AG04449 (cell line): ENCODE measurements at regions not wholly inside any gene's neighbourhood (a gene's known extent, or its start where the extent isn't known, plus 50 kb on each side); places are given as distances from the start of the nearest gene placed in this dataset.

Source experiments
- CTCF ChIA-PET: fragments of 350-600 bp; formaldehyde crosslinking; extraction: SDS; loops from one replicate; lab custom pipeline; 2021; ENCODE audit warnings: antibody characterized with exemption; lab: Yijun Ruan, JAX
- POLR2A ChIA-PET: fragments of 400-600, 350-600 bp; formaldehyde crosslinking; extraction: SDS; loops from one replicate; lab custom pipeline; 2020; ENCODE audit warnings: antibody characterized with exemption, inconsistent platforms; lab: Yijun Ruan, JAX
- DNase-seq: peaks from one replicate; pipeline ENCODE4 v3.0.0-alpha.2; 2010; ENCODE audit warnings: low read depth, low spot score
- H3K4me3 ChIP-seq: 2 replicates; pipeline ENCODE4 v1.5.1; 2011; ENCODE audit warnings: low read depth, mild to moderate bottlenecking, control low read depth, low read length
- TF ChIP-seq, protein P1 (sequence below): IDR thresholded peaks from one replicate; pipeline ENCODE4 v1.5.1; 2011; ENCODE audit warnings: mild to moderate bottlenecking, moderate library complexity, low read length, control low read depth, inconsistent platforms; ENCODE audit not compliant: insufficient read depth; ENCODE audit errors: missing control alignments

- no peak overlapping the region for H3K4me3 ChIP-seq
- ChIA-PET CTCF (no interaction called here), POLR2A (no interaction called here)
- DNase-seq = no peak
- TF ChIP-seq, protein P1, sequence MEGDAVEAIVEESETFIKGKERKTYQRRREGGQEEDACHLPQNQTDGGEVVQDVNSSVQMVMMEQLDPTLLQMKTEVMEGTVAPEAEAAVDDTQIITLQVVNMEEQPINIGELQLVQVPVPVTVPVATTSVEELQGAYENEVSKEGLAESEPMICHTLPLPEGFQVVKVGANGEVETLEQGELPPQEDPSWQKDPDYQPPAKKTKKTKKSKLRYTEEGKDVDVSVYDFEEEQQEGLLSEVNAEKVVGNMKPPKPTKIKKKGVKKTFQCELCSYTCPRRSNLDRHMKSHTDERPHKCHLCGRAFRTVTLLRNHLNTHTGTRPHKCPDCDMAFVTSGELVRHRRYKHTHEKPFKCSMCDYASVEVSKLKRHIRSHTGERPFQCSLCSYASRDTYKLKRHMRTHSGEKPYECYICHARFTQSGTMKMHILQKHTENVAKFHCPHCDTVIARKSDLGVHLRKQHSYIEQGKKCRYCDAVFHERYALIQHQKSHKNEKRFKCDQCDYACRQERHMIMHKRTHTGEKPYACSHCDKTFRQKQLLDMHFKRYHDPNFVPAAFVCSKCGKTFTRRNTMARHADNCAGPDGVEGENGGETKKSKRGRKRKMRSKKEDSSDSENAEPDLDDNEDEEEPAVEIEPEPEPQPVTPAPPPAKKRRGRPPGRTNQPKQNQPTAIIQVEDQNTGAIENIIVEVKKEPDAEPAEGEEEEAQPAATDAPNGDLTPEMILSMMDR = no peak
Observed at GRCh38 chr4:79266136-79266535, 59.7 kb downstream of the NAA11 start.

- DNase-seq = no peak
- CTCF ChIA-PET = no interaction called here
- POLR2A ChIA-PET = no interaction called here
- TF ChIP-seq, protein P1 = no peak
- no peak overlapping the region for H3K4me3 ChIP-seq
Observed at GRCh38 chr4:79259242-79259641, 66.6 kb downstream of the NAA11 start.

DNA sequence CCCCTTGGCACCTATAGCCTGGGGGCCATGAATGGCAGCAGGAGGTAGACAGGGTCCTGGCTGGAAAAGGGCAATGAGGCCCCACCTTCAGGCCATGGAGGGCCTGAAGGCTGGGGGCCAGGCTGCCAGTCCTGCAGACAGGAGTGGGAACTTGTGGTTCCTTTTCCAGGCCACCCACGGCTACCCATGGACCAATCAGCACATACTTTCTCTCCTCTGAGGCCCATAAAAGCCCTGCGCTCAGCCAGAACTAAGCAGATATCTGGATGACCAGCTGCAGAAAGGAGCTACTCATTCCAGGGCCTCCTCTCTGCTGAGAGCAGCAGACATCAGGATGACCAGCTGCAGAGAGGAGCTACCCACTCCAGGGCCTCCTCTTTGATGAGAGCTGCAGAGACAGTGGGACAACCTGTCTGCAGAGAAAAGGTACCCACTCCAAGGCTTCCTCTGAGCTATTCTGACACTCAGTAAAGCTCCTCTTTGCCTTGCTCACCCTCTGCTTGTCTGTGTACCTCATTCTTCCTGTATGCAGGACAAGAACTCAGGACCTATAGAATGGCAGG is 67.2 kb downstream of the NAA11 start:
- TF ChIP-seq, protein P1 = no peak
- no peak for DNase-seq
- CTCF ChIA-PET = no interaction called here
- H3K4me3 ChIP-seq = no peak overlapping the region
- POLR2A ChIA-PET = no interaction called here

DNA sequence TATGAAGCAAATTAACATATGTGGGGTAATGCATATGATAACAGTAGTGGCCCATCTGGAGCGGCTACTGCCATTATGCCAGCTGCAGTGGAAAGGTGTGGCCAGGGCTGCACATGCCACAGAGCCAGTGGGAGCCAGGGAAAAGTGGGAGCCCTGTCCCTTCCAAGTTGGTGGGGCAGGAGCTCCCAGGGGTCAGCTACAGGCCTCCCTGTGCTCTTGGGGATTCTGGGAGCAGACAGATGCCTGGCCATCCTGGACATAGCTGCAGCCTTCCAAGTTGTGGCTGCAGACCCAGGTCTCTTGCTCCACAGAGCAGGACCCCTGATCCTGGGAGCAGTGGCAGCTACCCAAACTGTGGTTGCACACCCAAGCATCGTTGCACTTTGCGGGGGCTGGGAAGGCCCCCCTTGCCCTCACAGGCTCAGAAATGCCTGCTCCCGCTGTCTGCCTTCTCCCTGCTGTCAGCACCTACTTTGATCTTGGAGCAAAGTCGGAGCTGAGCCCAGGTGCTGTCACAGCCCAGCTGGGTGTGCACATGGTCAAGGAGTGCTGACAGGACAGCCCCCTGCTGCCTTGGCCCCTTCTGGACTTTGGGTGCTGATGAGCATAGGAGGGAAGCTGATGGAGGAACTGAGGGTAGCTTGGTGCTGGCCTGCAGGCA is 67.8 kb downstream of the NAA11 start:
- ChIA-PET POLR2A (no interaction called here), CTCF (no interaction called here)
- no peak for DNase-seq
- no peak overlapping the region for H3K4me3 ChIP-seq
- TF ChIP-seq, protein P1 = no peak

DNA sequence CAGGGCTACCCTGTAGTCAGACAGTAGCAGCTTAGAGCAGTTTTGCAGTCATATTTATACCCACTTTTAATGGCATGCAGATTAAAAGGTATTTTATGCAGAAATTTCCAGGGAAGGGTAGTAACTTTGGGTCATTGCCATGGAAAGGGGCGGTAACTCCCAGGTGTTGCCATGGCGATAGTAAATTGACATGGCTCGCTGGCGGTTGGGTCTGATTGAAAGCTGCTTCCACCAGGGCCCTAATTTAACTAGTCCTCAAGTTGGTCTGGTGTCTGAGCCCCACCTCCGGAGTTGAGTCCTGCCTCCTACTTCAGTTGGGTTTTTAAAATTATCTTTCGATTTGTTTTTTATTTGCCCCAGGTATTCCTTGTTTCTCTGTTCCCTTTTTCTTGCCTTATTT is 70.1 kb downstream of the NAA11 start:
- no peak for DNase-seq
- TF ChIP-seq, protein P1 = no peak

DNA sequence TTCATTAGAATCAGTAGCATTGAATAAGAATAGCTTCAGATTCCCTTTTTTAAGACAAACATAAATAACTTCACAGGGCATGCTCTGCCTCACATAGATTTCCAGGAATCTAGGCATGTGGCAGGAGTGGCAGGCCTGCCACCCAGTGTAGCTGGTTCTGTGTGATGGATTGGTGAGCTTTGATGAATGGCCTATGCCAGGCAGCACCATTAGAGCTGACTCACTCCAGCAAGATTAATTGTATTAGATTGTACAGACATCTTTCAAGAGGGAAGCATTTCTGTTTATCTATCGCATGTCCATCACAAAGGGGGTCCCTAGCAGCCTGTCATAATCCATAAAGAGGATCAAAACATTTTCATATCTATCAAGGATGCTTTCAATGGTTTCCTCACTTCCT is 71.9 kb downstream of the NAA11 start:
- TF ChIP-seq, protein P1 = no peak
- CTCF ChIA-PET = no interaction called here
- no peak overlapping the region for H3K4me3 ChIP-seq
- DNase-seq = no peak
- POLR2A ChIA-PET = no interaction called here

More for the DNA sequence above, 70.1 kb downstream of the NAA11 start:
- H3K4me3 ChIP-seq = no peak overlapping the region
- ChIA-PET CTCF (no interaction called here), POLR2A (no interaction called here)
